ENCODE measurements at regions not wholly inside any gene's neighbourhood (a gene's known extent, or its start where the extent isn't known, plus 50 kb on each side); places are given as distances from the start of the nearest gene placed in this dataset.

DNA sequence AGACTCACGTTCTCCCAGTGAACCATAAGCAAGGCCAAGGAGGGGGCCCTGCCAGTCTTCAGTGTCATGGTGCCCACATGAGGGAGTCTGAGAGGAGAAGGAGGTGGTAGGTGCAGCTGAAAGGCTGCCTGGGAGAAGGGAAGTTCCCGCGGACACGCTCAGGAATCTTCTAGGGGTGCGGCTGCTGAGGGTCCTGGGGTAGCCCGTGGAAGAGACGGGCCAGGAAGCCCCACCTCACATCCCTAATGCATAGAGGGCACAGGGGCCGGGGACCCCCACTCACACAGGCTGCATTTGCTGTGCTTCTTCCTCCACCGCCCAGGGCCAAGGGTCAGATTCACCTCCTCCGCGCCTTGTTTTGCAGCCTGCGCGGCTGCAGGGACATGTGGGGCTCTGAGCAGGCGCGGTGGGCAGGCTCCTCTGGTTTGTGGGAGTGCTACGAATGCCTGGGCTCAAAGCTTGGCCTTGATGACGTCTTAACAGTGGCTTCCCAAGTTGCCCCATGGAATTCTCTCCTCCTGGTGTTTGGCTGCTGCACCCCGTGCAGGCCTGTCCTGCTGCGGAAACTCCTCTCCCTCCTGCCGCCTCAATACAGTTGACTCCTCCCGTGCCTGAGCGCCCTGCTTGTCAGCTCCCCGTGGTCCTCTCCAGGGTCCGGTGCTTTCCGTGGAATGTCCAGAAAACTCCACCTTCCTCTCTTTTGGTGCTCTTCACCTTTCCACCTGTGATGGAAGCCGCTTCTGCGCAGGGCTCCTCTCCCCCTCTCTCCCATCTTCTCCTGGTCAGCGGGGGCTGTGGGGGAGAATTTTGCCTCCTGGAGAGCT lies 95.7 kb downstream of the VAPA start:
- no peak for DNase-seq

DNA sequence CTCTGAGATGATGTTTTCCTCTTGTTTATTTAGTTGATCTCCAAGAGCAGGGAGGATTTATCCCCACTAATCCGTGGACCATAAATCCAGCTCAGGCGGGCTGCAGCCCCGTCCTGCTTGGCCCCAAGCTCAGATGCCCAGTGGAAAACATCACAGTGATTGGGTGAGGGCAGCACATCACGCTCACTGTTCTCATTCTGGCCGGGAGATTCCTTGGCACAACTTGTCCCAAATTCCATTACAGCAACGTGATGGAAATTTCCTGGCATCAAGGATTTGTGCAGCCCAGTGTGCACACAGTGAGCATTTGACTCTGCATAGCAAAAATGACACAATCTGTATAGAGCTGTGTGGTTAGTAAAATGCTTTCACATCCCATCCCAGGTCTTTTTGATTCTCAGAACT lies 96.8 kb downstream of the VAPA start:
- DNase-seq: no peak

DNA sequence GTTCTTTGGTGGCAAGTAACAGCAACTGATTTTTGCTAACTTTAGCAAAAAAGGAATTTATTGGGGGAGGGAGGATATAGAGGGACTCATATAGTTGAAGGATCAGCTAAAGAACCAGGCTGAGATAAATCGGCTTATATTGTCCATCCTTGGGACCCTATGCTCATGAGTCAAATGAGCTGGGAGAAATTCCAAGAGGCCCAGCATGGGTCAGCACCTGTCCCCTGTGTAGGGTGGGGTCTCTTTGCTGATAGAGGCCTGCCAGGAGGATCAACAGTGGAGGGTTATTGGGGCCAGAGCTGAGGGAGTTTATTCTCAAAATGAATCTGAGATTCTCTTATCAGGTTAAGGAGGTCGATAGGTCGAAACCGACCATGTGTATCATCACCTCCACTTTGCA lies 97.2 kb downstream of the VAPA start:
- DNase-seq: no peak

DNA sequence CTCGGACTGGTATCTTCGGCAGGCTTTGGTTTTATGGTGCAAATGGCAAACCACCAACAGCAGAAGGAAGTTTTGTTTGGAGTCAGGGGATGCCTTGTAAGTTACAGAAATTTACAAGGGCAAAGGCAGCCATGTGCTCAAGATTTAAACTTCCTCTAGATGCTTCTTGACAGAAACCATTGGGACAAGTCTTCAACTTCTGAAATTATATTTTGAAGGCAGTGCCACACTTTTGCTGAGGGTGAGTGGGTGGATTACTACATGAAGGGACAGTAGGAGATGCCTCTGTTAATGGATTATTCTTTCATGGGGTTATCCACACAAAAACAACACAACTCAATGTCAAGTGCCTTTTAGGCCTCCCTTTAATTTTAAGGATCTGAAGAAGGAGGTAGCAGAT lies 97.9 kb downstream of the VAPA start:
- DNase-seq: no peak

DNA sequence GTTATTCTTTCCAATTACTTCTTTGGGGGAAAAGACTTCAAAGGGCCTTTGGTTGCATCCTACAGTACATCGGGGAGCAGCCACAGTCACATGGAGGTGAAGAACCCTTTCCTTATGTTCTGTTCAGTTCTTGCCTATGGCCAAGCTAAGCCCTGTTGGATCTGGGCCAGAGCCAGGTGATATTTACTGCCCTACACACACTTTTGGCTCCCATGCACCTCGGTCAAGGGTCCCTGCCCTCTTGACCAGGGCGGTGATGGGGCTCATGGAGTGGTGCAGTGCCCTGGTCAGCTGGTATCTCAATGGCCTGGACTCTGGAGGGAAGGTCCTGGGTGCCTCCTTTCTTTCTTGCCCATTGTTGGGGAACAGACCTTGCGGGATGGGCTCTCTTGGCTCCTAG lies 98.7 kb downstream of the VAPA start:
- DNase-seq: no peak

DNA sequence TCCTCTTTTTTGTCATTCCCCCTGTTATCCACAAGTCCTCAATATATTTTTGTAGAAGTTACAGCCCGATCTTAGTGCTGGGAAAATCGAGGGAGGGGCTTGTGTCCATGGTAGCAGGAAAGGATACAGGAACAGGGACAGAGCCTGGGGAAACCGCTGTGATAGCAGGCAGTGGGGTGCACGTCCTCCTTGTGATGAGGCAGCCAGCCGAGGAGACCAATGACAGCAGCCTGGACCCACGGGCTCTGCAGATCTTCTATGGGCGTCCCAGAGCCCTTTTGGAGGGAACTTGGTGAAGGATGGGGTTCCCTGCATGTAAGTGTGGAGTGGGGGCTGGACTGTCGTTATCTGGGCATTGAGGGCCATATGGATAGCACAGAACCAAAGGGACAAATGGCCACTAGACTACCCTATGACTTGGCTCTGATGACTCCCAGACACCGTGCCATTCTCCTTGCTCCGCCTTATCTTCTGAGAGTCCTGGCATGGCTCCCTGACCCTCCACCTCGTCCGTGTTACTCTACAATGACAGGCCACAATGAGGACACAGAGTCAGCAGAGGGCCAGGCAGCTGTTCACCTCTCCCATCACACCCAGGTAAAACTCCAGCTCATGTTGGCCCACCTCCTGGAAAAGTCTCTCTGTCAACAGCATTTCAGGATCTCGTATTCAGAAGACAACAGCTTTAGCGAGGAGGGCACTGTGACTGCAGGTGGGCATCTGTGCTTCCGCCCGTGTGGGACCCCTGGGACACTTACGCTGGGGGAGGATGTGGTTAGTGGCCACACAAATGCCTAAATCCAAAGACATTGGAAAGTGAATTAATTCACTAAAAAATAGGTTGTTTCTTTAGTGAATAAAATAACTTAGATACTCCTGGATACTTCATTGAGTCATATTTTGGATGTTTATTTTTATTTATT lies 100.1 kb downstream of the VAPA start:
- no peak for DNase-seq

DNA sequence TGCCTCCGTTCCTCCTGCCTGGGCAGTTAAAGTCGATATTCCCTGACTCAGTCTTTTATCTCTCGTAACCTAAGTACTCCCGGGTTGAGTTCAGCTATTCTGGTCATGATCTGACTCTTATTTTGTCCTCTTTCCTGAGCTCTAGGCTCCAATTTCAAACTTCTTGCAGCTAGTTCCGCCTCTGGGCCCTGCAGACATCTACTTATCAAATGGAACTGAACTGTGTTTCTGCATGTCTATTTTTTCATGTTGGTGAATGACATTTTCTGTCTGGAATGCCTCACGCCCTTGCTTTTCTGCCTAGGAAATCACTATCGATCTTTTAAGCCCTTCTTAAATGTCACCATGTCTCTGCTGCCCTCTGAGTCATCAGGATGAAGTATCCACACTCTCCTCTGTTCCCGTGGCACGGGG lies 101.5 kb downstream of the VAPA start:
- no peak for DNase-seq

DNA sequence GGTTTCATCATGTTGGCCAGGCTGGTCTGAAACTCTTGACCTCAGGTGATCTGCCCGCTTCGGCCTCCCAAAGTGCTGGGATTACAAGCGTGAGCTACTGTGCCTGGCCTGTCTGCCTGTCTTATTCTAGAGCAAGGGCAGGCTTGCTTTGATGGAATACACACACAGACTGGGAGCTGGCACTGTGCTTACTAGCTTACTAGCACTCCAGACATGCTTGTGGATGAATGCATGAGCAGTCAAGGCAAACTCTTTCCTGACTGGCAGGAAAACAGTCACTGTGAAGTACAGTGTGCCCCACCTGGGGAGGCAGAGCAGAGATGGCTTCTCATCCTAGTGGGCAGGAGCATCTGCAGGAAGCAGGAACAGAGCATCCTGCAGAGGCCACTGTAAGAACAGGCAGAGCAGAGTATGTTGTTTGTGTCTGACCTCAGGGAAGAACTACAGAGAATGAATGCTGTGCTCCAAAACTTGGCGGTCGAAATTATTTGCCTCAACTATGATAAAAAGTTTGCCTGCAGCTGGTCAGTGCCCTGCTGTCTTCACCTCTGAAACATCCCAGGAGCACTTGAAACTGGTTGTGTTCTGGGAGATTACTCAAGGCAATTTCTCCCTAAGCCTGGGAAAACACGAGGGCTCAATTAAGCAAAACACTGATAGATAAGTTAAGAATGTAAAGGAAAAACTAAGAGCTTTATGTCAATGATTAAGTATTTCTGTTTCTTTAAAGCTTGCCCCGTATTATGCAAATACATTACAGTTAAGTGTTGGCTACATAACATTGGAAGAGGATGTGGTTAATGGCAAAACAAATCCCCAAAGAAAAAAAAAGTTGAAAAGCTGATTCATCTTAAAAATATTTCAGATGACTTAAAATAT lies 102.4 kb downstream of the VAPA start:
- DNase-seq: no peak

DNA sequence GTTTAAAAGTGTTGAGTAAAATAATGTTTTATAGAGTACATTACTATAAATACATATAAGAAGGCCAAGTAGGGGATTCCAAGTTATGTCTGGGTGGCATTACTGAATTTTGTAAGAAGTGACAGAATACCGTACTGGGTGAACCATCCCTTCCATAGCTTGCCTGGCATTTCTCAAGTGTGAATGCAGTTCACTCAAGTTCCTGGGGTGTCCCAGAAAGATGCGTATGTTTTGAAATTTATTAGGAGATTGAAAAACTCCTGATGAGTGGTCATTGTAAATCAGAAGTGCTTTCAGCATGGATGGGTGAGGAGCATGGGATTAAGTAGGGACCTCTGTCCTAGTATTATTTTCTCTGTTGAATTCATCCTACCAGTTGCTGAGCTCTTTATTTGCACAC lies 103.2 kb downstream of the VAPA start:
- DNase-seq: no peak

DNA sequence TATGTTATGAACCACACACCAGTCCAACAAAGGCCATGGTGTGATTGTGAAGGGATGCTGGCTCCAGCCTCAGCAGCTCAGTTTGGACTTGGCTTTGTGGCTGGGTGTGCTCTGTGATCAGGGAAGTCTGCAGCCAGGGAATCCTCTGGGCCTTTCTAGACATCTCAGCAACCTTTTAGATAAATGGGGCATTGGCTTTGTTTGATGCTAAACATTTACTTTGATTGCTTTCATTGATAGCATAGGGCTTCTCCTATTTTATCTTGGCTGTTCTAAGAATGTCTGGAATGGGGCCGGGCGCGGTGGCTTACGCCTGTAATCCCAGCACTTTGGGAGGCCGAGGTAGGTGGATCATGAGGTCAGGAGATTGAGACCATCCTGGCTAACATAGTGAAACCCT lies 104.5 kb downstream of the VAPA start:
- DNase-seq: no peak

DNA sequence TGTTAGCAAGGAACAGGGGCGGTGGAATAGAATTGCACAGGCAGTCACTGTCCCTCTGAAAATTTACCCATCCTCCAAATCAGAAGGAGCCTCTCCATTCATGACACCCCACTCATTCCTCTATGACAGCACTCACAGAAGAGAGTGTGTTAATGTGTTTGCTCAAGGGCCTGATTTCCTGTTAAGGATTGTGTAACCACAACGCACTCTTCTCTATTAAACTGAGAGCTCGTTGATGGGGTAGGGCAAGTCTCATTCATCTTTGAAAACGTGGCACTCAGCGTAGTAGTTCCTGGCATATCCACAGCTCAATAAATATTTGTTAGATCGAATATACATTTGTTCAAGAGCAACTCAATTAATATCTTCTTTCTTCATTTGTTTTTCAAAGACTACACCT lies 106.4 kb downstream of the VAPA start:
- peak; percentile 4 for DNase-seq

DNA sequence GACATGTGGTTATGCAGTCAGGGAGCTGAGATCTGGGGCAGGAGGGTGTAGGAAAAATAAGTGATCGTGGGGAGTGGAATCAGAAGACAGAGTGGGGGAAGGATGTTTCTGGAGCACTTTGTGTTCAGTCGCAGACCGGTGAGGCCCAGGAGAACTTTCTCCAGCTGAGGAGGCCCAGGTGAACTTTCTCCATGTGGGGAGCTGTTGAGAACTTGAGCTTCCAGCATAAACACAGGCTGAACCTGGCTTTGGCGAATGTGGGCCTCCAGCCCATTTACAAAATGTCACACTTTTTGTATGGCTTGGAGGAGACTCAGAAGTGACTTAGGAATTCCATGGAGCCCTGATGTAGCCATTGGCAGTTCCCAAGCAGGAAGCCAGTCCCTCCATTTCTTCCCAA lies 108.5 kb downstream of the VAPA start:
- no peak for DNase-seq

DNA sequence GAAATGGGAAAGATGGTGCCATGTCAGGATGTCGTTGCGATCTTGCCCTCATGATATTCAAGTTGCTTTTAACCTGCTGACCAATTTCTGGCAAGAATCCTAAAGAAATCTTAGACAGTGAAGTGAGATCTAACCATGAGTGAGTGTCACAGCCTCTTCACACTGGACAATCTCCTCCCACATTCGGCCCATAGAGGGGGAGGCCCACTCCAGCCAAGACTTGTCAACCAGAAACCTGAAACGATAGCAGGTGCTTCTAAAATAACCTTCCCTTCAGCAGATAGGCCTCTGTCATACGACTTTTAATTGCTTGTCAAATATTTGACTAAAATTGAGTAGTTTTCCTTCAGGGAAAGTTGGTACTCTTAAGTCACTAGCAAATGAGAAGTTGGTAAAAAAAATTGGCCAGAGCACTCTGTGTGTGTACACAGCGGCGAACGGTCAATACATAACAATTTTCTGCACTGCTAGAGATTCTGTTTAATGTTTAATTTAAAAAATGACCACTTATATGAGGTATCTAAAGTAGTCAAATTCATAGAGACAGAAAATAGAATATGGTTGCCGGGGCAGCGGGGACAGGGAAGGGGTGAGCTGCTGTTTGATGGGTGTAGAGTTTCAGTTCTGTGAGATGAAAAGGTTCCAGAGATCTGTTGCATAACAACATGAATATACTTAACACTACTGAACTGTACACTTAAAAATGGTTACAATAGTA lies 110.2 kb downstream of the VAPA start:
- no peak for DNase-seq

DNA sequence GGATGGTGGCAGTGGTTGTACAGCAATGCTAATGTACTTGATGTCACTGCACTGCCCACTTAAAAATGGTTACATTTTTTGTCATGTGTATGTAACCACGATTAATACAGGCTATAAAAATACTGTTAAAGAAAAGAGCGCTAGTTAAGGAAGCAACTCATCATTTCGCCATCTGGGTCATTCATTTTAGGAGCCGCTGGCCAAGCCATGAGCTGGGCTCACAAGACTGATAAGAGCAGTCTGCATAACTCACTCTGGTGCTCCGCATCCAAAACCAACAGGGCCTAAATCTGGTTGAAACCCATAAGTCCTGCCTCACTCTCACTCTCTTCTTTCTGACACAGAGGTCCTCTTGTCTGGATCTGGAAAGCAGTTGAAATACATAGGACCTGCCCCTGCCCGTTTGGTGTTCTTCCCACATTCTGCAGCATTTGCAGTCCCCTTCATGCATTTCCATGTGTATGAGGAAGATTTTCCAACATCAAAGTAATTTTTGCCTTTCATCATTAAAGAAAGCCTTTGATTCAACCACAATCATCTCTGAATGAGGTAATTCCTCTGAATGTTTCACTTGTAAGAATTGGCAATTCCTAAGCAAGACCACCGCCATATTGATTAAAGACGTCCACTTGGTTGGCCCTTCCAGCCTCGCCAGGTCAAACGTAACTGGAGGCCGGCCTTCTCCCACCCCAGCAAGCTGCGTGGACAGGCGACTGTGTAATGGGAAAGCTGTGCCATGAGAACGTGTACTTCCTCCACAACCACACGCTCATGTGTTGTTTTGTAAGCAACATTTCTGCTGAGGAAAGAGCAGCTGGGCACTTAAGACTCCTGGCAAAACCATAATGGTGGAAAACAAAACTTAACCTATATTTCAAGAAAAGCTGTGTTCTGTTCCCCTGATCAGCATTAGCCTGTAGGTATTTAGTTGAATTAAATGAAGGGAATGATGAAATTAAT lies 112.2 kb downstream of the VAPA start:
- no peak for DNase-seq

DNA sequence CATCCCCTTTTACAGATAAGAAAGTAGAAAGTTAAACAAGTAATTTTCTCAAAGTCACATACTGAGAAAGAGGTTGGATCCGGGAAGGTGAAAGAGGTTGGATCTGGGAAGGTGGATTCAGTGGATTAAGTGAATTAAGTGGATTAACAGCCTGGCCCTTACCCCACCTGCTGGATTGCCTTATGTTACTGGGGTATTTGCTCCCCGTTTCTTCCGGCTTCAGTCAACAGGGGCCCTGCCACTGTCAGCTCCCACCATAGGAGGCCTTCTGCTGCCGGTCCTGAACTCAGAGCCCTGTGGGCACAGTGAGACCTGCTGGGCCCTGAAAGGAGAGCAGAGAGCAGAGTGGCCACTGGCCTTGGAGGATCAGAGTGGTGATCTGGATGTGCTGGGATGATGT lies 113.2 kb downstream of the VAPA start:
- no peak for DNase-seq

DNA sequence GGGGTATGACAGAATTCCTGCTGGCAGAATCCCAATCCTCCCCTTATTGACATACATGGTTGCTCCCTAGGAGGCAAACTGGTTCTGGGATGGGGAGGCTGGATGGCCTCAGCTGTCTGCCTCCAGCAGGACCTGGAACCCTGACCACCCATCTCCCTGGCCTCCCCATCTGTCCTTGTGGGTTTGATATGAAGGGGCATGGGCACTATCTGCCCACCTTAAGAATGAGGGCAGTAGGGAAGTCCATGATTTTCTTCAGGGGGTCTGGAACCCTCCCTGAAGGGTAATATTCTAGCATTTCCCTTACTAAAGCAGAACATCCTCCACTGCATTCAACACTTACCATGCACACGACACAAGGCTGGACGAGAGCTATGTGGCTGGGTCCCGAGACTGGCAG lies 113.6 kb downstream of the VAPA start:
- no peak for DNase-seq

DNA sequence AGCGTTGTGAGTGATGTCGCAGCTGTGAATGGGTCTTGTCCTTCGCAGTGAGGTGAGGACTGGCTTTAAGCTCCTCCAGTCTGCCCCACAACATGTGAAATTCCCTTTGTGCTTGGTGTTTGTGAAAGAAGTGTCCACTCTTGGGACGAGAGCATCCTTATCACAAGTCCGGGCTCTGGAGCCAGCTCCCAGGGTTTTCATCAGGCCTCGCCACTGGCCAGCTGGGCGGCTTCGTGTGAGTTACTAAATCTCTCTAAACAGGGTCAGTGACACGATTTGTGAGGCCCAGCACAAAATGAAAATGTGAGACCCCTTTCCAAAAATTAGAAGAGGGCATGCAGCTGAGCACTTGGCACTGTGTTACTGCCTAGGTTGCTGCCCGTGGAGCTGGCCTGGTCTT lies 115.9 kb downstream of the VAPA start:
- DNase-seq: no peak

DNA sequence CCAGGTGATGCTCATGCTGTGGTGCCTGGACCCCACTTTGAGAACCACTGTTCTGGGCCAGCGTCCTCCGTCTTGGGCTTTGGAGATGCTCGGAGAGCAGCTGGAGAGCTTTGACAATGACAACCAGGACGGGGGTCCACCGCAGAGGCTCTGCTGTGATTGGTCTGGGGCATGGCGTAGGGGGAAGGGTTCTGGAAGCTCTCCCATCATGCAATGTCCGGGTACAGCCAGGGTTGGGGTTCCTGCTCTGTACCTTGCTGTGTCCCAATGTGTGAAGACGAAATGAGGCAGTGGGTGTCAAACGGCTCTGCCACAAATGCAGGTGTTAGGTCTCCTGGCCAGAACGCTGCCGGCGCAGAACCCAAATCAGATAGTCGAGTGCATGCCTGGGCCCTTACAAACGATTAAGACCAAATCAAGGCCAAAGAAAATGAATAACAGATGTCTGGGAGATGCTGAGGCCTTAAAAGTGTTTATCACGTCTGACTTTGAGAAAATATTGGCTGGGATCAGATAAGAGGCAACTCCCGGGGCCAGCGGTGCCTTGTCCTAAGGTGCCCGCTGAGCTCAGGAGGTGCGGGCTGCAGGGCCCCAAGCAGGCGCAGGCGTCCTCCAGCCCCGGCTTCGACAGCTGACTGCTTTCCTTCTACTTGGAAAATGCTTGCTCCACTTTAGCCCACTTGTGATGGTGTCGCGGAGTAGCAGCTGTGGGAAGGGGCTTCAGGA lies 117.2 kb downstream of the VAPA start:
- no peak for DNase-seq

DNA sequence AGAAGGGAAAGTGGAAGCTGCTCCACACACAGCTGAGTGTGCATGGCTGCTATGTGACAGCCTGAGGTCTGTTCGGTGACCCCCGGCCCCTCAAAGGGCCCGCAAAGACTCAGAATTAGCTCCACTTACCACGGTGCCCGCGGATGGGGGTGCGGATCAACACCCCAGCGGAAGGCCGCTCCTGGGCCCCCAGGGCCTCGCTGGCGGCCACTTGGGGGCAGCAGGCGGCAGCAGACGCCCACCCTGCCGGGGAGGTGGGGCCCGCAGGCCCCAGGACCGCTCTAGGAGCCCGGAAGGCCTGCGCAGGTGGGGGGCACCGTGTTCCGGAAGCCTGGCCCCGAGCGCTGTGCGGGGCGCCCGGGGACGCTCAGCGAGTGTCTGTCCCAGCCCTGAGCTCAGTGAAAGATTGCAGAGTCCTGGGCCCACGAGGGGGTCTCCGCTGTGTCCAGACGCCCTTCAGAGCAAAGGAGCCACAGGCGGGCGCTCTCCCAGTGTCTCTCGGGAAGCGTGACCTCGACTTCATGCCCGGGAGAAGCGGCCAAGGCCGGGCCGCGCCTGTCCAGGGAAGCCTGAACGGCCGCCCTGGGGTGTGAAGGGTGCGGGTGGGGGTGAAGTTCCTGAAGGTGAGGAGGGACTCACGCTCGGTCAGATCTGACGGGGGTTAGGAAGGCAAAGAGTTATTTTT lies 118.7 kb downstream of the VAPA start:
- DNase-seq: no peak

DNA sequence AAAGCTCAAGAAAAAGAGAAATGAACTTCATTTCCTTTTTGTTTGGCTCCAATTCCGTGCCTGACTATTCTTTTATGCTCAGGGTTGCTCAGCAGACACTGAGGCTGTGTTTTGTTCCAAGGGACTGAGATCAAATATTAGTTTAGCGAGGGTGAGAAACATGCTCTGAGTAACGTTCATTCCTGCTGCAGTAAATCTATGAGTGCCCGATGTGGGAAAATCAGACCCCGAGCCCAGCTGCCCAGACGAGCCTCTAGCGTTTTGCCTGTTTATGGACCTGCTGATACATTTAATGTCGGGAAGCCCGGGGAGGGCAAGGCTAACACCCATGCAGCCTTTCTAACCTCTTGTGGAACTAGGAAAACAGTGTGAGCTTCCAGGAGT lies 119.2 kb downstream of the VAPA start:
- no peak for DNase-seq

Measured in NCI-H2107 (cell line).